NCI-H69 (cell line): ENCODE measurements at regions not wholly inside any gene's neighbourhood (a gene's known extent, or its start where the extent isn't known, plus 50 kb on each side); places are given as distances from the start of the nearest gene placed in this dataset.
A peak's percentile ranks its signal among the peaks of the same experiment; 100 is the strongest.
"Not testable (repeated sequence)": the region's sequence is repeated elsewhere in the genome, so short reads cannot be mapped to it uniquely, and the experiment has no call there.

ENCODE experiments used
- DNase-seq: peaks from one replicate; lab custom pipeline; 2025; lab: John Stamatoyannopoulos, UW

DNA sequence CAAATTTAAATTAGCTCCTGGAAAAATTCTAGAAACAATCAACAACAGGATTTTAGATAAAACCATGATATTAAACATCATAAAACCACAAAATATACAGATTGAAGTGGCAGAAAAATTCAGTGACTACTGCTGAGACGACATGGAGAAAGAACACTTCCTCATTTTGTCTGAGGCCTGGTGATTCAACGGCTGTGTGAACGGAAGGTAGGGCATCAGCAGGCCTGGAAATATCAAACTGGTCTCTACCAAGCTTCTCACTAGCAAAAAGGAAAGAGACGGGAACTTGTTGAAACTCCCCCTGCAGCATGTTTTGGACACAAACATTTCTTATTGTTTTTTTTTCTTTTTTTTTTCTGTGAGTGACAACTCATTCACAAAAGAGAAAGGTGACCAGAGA lies 58.0 kb upstream of the AHI1 start:
- DNase-seq: no peak

DNA sequence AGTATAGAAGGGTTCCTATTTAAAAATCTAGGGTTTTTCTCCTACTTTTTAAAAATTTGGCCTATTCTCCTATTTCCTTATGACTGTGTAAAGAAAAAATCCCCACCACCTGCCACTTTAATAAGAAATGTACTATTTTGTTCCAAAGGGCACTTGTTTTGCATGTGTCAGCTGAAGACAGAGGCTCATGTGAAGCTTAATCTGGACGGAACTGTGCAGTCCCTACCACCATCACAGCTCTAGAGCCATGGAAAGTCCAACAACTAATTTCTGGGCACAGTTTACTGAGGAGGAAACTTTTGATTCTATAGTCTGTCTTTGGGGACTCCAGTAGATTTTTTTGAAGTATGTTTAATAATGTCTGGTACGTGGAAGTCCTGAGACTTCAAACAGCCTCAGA lies 60.0 kb upstream of the AHI1 start:
- DNase-seq: no peak

GRCh38 chr6:135565605-135566004 lies 68.1 kb upstream of the AHI1 start:
- not testable (repeated sequence) for DNase-seq

DNA sequence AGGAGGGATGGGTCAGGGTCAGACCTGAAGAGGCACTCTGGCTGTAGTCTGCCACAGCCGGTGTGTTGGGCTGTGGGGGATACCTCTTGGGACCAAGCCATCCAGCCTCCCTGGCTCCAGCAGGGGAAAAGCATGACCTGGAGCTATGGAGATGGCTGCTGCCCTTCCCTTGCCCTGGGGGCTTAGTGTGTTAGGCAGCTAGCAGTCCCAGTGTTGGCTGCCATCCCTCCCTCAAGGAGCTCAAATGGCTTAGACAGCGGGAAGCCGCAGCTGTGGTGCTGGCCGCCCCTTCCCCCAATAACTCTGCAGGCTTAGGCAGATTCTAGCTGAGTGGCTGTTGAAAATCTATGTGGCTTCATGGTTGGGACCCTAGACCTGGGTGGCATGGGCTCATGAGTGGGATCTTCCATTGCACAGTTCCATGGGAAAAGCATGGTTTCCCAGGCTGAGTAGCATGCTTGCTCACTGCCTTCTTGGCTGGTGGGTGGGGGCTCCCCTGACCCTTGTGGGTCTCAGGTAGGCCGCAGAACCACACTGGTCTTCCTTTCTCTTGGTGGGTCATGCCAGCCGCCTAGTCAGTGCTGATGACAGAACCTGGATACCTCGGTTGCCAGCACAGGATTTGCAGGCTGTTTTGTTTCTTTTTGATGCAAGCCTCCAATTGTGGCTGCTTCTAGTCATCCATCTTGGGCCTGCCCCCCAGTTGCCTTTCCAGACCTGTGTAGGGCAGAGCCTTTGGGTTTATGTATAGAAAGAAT lies 69.0 kb upstream of the AHI1 start:
- peak; percentile 25 for DNase-seq

DNA sequence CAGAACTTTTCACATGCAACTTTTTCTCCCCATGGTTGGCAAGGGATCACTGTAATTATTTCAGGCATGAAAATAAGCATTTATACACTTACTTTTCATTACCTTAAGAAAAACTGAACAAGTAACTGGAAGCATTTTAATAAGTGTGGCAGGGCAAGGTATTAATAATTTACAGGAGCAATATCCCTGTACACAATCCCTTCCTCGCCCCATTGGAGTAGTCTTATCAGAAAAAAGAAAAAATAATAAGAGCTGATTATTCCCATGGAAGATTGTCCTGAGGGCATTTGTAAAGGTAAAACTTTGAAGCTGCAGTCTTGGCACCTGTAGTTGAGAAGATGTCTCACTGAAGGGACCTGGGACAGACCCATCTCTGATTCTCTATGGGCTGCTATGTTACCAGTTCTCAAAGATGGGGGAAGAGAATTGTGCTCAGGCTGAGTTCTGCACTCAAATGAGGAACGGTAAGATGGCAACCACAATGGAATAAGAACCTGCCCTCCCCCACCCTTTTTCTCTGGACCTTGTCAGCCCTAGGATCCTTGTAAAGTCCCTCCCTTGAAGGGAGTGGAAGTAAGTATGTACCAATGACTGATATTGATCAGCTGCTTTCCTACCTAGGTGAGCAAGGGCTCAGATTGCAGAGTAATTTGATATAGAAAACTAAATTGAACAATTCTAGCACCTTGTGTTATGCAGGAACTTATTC lies 70.0 kb upstream of the AHI1 start:
- DNase-seq: no peak

DNA sequence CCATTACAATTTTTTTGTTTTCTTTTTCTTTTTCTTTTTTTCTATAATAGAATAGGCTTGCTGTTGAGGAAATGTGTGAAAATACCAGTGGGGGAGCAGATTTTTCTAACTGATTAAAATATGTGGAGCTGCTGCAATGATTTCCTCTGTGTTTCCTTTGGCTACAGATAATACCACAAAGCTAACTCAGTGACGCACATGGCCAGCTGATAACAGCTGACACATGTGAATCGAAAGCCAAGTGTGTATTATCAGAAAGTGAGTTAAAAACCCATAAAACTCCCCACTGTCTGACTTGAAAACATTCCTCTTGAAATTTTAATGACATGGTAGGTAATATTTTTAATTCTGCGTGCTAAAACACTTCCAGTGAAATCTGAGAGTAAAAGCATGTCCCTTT lies 70.8 kb upstream of the AHI1 start:
- DNase-seq: no peak

- DNase-seq: no peak
These were observed 74.5 kb upstream of the AHI1 start for GRCh38 chr6:135572051-135572450.

- no peak for DNase-seq
These were observed 78.1 kb upstream of the AHI1 start for GRCh38 chr6:135575629-135576028.

DNA sequence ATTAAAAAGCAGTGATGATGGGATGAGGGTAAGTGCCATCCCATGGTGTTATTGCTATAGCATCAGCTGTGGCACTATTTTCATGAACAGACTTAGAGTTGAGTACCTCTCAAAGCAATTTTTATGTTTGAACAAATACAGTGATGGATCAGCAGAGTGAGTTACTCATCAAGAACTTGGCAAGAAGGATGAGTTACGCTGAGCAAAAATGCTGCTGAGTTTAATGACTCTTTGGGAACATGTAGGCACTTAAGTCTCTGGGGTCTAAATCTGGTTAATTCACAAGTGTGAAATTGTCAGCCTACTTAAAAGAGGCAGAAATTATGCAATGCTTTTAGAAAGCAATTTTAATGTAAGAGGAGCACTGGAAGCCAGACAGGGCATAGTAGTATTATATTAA lies 78.5 kb upstream of the AHI1 start:
- DNase-seq: peak; percentile 36

GRCh38 chr6:135577059-135577538 lies 79.6 kb upstream of the AHI1 start:
- no peak for DNase-seq

- no peak for DNase-seq
These were observed 81.4 kb upstream of the AHI1 start for GRCh38 chr6:135578976-135579375.

GRCh38 chr6:135581211-135581610 lies 83.7 kb upstream of the AHI1 start:
- DNase-seq: no peak

GRCh38 chr6:135583256-135583761 lies 85.8 kb upstream of the AHI1 start:
- no peak for DNase-seq

GRCh38 chr6:135586388-135586787 lies 88.8 kb upstream of the AHI1 start:
- no peak for DNase-seq

DNA sequence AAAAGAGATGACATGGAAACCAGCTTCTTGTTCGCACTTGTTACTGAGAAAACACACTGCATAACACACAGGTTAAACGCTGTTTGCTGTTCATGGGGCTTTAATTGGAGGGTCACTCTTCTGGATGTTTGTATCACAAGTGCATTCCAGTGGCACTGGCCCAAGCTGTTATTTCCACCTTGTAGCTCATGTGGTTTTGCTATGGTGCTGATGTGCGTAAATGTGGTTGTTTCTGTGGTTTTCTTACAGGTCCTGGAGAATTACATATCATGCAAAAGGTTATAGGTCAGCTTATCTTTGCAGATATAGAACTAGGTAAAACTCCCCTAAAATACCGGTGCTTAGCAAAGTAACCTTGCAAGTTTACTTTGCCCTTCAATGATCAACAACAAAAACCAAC lies 89.3 kb upstream of the AHI1 start:
- DNase-seq: peak; percentile 28

DNA sequence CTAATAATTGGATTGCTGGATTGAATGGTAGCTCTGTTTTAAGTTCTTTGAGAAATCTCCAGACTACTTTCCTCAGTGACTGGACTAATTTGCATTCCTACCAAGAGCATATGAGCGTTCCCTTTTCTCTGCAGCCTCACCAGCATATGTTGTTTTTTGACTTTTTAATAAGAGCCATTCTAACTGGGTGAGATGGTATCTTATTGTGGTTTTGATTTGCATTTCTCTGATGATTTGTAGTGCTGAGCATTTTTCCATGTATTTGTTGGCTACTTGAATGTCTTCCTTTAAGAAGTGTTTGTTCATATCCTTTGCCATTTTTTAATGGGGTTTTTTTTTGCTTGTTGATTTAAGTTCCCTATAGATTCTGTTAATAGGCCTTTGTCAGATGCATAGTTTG lies 94.7 kb upstream of the AHI1 start:
- DNase-seq: no peak

DNA sequence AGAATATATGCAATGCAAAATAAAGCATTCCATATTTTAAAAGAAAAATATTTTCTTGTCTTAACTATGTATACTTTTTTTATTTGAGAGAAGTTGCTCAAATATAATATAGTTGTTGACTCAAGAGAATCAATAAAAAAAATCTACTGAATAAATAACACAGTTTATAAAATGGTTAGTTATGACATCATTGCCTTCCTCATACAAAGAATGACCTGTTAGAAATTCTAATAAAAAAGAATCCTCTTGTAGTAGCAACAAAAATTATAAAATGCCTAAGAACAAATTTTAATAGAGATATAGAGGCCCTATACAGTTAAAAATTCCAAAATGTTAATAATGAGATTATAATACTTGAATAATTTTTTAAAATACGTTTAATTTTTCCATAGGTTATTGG lies 96.5 kb upstream of the AHI1 start:
- no peak for DNase-seq

DNA sequence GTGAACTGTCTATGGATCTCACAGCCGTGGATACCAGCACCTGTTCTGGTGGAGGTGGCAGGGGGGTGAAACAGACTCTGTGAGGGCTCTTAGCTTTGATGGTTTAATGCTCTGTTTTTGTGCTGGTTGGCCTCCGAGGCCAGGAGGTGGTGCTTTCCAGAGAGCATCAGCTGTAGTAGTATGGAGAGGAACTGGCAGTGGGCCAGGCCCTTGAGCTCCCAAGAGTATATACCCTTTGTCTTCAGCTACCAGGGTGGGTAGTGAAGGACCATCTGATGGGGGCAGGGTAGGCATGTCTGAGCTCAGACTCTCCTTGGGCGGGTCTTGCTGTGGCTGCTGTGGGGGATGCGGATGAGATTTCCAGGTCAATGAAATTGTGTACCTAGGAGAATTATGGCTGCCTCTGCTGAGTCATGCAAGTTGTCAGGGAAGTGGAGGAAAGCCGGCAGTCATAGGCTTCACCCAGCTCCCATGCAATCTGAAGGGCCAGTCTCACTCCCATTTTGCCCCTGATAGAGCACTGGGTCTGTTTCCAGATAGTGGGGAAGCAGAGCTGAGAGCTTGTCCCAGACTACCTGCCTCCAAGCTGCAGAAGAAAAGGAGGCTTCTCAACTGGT lies 102.7 kb upstream of the AHI1 start:
- DNase-seq: peak; percentile 96

DNA sequence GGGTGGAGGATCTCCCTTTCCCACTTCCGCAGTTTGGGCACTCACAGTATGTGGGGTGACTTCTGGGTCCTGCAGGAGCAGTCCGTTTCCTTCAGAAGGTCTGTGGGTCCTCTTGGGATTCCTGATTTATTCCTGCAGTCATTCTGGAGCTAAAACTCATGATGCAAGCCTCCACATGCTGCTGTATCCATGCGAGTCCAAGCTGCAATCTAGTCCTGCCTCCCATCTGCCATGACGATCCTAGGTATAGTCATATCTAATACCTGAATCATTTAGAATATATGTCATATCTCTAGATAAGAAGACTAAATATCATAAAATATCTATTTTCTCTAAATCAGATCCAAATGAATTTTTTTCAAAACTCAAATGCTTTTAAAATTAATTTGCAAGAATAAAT lies 103.4 kb upstream of the AHI1 start:
- DNase-seq: peak; percentile 62

- no peak for DNase-seq
These were observed 104.3 kb upstream of the AHI1 start for GRCh38 chr6:135601857-135602256.

DNA sequence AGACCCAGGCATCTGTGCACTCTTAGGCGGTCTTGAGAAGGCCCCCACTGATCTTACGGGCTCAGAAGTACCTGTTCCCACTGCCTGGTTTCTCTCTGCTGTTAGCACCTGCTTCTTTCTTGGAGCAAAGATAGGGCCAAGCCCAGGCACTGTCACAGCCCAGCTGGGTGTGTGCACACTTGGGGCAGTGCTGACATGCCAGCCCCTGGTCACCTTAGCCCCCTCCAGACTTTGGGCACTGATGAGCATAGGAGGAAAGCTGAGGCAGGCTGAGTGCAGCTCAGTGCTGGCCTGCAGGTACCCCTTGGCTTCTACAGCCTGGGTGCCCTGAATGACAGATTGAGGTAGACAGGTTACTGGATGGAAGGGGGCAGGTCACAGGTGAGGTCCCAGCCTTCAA lies 105.7 kb upstream of the AHI1 start:
- no peak for DNase-seq

DNA sequence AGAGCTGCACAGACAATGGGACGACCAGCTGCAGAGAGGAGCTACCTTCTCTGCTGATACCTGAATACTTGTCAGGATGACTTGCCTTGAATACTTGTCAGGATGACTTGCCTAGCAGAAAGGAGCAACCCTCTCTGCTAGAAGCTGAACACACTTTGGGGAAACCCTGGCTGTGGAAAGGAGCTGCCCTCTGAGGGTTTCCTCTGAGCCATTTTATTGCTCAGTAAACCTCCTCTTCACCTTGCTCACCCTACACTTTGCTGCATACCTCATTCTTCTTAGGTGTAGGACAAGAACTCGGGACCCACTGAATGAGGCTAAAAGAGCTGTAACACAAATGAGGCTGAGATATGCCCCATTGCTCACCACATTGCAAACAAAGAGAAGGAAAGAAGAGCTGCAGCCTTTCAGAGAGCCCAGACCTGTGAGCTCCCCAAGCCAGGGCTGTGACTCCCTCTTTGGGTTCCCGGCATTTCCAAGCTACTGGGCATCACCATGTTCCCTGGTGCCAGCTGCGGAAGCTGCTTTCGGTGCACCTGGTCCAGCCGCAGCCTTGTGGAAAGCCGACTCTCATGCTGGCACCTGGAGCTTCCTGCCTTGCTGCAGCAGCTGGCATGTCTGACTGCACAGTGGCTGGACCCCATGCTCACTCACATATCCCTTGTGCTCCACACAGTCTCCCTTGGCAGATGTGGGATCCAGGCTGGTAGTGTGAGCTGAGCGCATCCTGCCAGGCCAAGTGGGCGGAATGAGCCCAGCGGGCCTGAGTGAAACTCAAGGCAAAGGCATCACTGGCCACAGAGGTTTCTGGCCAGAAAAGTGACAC lies 106.7 kb upstream of the AHI1 start:
- peak; percentile 37 for DNase-seq
